SK-N-SH (cell line): ENCODE measurements at regions not wholly inside any gene's neighbourhood (a gene's known extent, or its start where the extent isn't known, plus 50 kb on each side); places are given as distances from the start of the nearest gene placed in this dataset.

Experiments
- CTCF ChIA-PET: fragments of 300-600, 350-600 bp; formaldehyde crosslinking; extraction: SDS; loops from one replicate; lab custom pipeline; 2021; lab: Yijun Ruan, JAX
- POLR2A ChIA-PET: fragments of 350-600 bp; sonication (Branson Sonifier 250); formaldehyde crosslinking; extraction: SDS; loops from one replicate; lab custom pipeline; 2020; ENCODE audit warnings: antibody characterized with exemption, inconsistent platforms; lab: Yijun Ruan, JAX
- DNase-seq: peaks from one replicate; pipeline ENCODE4 v3.0.0; 2012
- H2AFZ ChIP-seq: fragments of 200-600 bp; sonication (generic); 2 replicates; pipeline ENCODE4 v1.8.1; 2016; ENCODE audit warnings: antibody characterized with exemption, mild to moderate bottlenecking, low read depth
- H3F3A ChIP-seq: fragments of 200-600 bp; sonication (generic); replicated peaks from 2 replicates; pipeline ENCODE3; 2016; ENCODE audit warnings: antibody characterized with exemption, mild to moderate bottlenecking; ENCODE audit not compliant: insufficient read depth
- H3K27ac ChIP-seq, 2 experiments: fragments of 200-500 bp in 1 of 2; fragments of 200-600 bp in 1 of 2; sonication (Bioruptor generic) in 1 of 2; sonication (generic), shearing (Covaris generic) in 1 of 2; 2 replicates each; pipeline versions ENCODE4 v1.5.1 to v1.6.1; 2014 to 2016; ENCODE audit warnings: low read depth in 2 of 2, inconsistent platforms in 1 of 2, low read length in 1 of 2, mild to moderate bottlenecking in 1 of 2, mixed read lengths in 1 of 2
- H3K27me3 ChIP-seq: fragments of 200-600 bp; sonication (generic), shearing (Covaris generic); 2 replicates; pipeline ENCODE4 v1.6.1; 2016; ENCODE audit warnings: mixed run types; ENCODE audit not compliant: insufficient read depth
- H3K36me3 ChIP-seq, 2 experiments: fragments of 200-500 bp in 1 of 2; fragments of 200-600 bp in 1 of 2; sonication (Bioruptor generic) in 1 of 2; sonication (generic) in 1 of 2; replicated peaks in 1 of 2; 2 replicates each; pipeline versions ENCODE3 to v1.5.1; 2014 to 2016; ENCODE audit warnings: low read length in 1 of 2, mild to moderate bottlenecking in 1 of 2; ENCODE audit not compliant: insufficient read depth in 2 of 2, control insufficient read depth in 1 of 2
- H3K4me1 ChIP-seq, 2 experiments: fragments of 200-500 bp in 1 of 2; fragments of 200-600 bp in 1 of 2; sonication (Bioruptor generic) in 1 of 2; sonication (generic), shearing (Covaris generic) in 1 of 2; 2 replicates each; pipeline versions ENCODE4 v1.5.1 to v1.6.1; 2014 to 2016; ENCODE audit warnings: low read depth in 1 of 2, low read length in 1 of 2, mixed run types in 1 of 2; ENCODE audit not compliant: insufficient read depth in 2 of 2, control insufficient read depth in 1 of 2
- H3K4me2 ChIP-seq: fragments of 200-600 bp; sonication (generic), shearing (Covaris generic); 2 replicates; pipeline ENCODE4 v1.6.1; 2017; ENCODE audit warnings: mixed run types
- H3K4me3 ChIP-seq, 2 experiments: fragments of 200-500 bp in 1 of 2; fragments of 200-600 bp in 1 of 2; sonication (Bioruptor generic) in 1 of 2; sonication (generic), shearing (Covaris generic) in 1 of 2; 2 replicates each; pipeline versions ENCODE4 v1.5.1 to v1.8.1; 2014 to 2016; ENCODE audit warnings: low read depth in 2 of 2, inconsistent platforms in 1 of 2, low read length in 1 of 2, mild to moderate bottlenecking in 1 of 2, mixed read lengths in 1 of 2, moderate library complexity in 1 of 2
- H3K79me2 ChIP-seq: fragments of 200-600 bp; sonication (generic); 2 replicates; pipeline ENCODE4 v1.8.1; 2017; ENCODE audit warnings: mild to moderate bottlenecking; ENCODE audit not compliant: insufficient read depth
- H3K9ac ChIP-seq: fragments of 200-600 bp; sonication (generic); 2 replicates; pipeline ENCODE4 v1.6.1; 2017; ENCODE audit warnings: mixed run types
- H3K9me2 ChIP-seq: fragments of 200-600 bp; sonication (generic); 2 replicates; pipeline ENCODE4 v1.6.1; 2017; ENCODE audit warnings: mixed run types
- H3K9me3 ChIP-seq: fragments of 200-600 bp; sonication (generic); 2 replicates; pipeline ENCODE4 v1.6.1; 2017; ENCODE audit warnings: mixed run types, mild to moderate bottlenecking, moderate library complexity
- H4K20me1 ChIP-seq: fragments of 200-600 bp; sonication (generic); 2 replicates; pipeline ENCODE4 v1.6.1; 2017; ENCODE audit warnings: mild to moderate bottlenecking, mixed run types; ENCODE audit not compliant: insufficient read depth
- CHD2 ChIP-seq: fragments of 150-350 bp; IDR thresholded peaks from 2 replicates; pipeline ENCODE4 v1.6.1; 2018; ENCODE audit warnings: low read length; ENCODE audit not compliant: partially characterized antibody
- CTCF ChIP-seq: fragments of 200-600 bp; sonication (generic); IDR thresholded peaks from 2 replicates; pipeline ENCODE4 v1.6.1; 2017; ENCODE audit warnings: antibody characterized with exemption, mild to moderate bottlenecking, moderate library complexity
- FOXM1 ChIP-seq: IDR thresholded peaks from 2 replicates; pipeline ENCODE4 v1.4.0; 2012; ENCODE audit warnings: low read depth, mild to moderate bottlenecking
- MEF2A ChIP-seq: IDR thresholded peaks from 2 replicates; pipeline ENCODE4 v1.4.0; 2012; ENCODE audit warnings: low read depth, borderline replicate concordance
- RAD21 ChIP-seq: IDR thresholded peaks from 2 replicates; pipeline ENCODE4 v1.6.1; 2012; ENCODE audit warnings: mild to moderate bottlenecking, low read length
- RCOR1 ChIP-seq: fragments of 150-350 bp; IDR thresholded peaks from 2 replicates; pipeline ENCODE4 v1.6.1; 2017; ENCODE audit warnings: antibody characterized with exemption, low read length
- REST ChIP-seq: IDR thresholded peaks from 2 replicates; pipeline ENCODE4 v1.6.1; 2012; ENCODE audit warnings: mild to moderate bottlenecking, low read depth, low read length, moderate library complexity
- RFX5 ChIP-seq: IDR thresholded peaks from 2 replicates; pipeline ENCODE4 v1.6.1; 2012; ENCODE audit warnings: mild to moderate bottlenecking, improper control_type of control experiment, low read length
- RXRA ChIP-seq: IDR thresholded peaks from 2 replicates; pipeline ENCODE4 v1.4.0; 2012; ENCODE audit warnings: low read depth, mild to moderate bottlenecking, borderline replicate concordance
- SMC3 ChIP-seq: IDR thresholded peaks from 2 replicates; pipeline ENCODE4 v1.6.1; 2012; ENCODE audit warnings: low read depth, low read length, improper control_type of control experiment
- TEAD4 ChIP-seq: IDR thresholded peaks from 2 replicates; pipeline ENCODE4 v1.4.0; 2012; ENCODE audit warnings: mild to moderate bottlenecking, borderline replicate concordance; ENCODE audit not compliant: insufficient read depth
- USF1 ChIP-seq: IDR thresholded peaks from 2 replicates; pipeline ENCODE4 v1.4.0; 2012; ENCODE audit warnings: low read depth, borderline replicate concordance
- USF2 ChIP-seq: fragments of 150-350 bp; IDR thresholded peaks from 2 replicates; pipeline ENCODE4 v1.6.1; 2017; ENCODE audit warnings: antibody characterized with exemption, low read length, low read depth, borderline replicate concordance
- ZBTB33 ChIP-seq: IDR thresholded peaks from 2 replicates; pipeline ENCODE4 v1.4.0; 2012; ENCODE audit warnings: low read depth, borderline replicate concordance
- whole genome bisulfite sequencing: methylation state at CpG from one replicate; pipeline ENCODE4 v1.1.6; 2017; ENCODE audit warnings: low lambda C conversion rate; 5-methylcytosine and 5-hydroxymethylcytosine counted together

- H3K27ac ChIP-seq = no peak overlapping the region
- WGBS = 66% methylated on average over 5 of the region's 5 CpGs
- H3K4me1 ChIP-seq = no peaks in the 10 kb centered on the region
- CTCF ChIA-PET = no interaction called here
- H3K9me2 ChIP-seq = no peaks in the 10 kb centered on the region
- no peaks in the 10 kb centered on the region for H3K36me3 ChIP-seq
- H3K4me3 ChIP-seq = no peak overlapping the region
- H3K4me2 ChIP-seq = no peak overlapping the region
- H2AFZ ChIP-seq = no peak overlapping the region
- DNase-seq = no peak
- no peak for TF ChIP-seq TEAD4
- no peaks in the 10 kb centered on the region for H4K20me1 ChIP-seq
- no peaks in the 10 kb centered on the region for H3K9me3 ChIP-seq
- POLR2A ChIA-PET = no interaction called here
- H3K9ac ChIP-seq = no peak overlapping the region
- H3F3A ChIP-seq = no peaks in the 10 kb centered on the region
- H3K79me2 ChIP-seq = no peaks in the 10 kb centered on the region
- no peaks in the 10 kb centered on the region for H3K27me3 ChIP-seq
Observed at GRCh38 chr5:63255594-63255993, 677.0 kb downstream of the LRRC70 start.

GRCh38 chr5:63250939-63251338, 672.3 kb downstream of the LRRC70 start:
- TF ChIP-seq CTCF (no peak), RXRA (no peak), MEF2A (no peak), SMC3 (no peak), RAD21 (no peak), RFX5 (no peak), REST (no peak), RCOR1 (no peak), ZBTB33 (no peak), FOXM1 (no peak), CHD2 (no peak), USF1 (no peak), USF2 (no peak), TEAD4 (no peak)
- H3K27me3 ChIP-seq = no peaks in the 10 kb centered on the region
- no peak overlapping the region for H3K27ac ChIP-seq
- no peaks in the 10 kb centered on the region for H3K79me2 ChIP-seq
- no peak overlapping the region for H3K4me2 ChIP-seq
- H3K9me3 ChIP-seq = no peaks in the 10 kb centered on the region
- ChIA-PET POLR2A (no interaction called here), CTCF (no interaction called here)
- no peak overlapping the region for H3K4me3 ChIP-seq
- no peaks in the 10 kb centered on the region for H4K20me1 ChIP-seq
- H3K36me3 ChIP-seq = no peaks in the 10 kb centered on the region
- H3F3A ChIP-seq = no peaks in the 10 kb centered on the region
- 35% methylated on average over 1 of the region's 1 CpG for WGBS
- H3K9me2 ChIP-seq = no peaks in the 10 kb centered on the region
- no peak for DNase-seq
- no peak overlapping the region for H3K9ac ChIP-seq
- no peak overlapping the region for H2AFZ ChIP-seq
- H3K4me1 ChIP-seq = no peaks in the 10 kb centered on the region
